HG03432 (cell line): ENCODE measurements at regions not wholly inside any gene's neighbourhood (a gene's known extent, or its start where the extent isn't known, plus 50 kb on each side); places are given as distances from the start of the nearest gene placed in this dataset.

Experiments
- ATAC-seq: cut with Tn5 transposase; IDR thresholded peaks from one replicate; pipeline ENCODE4 v1.9.1; 2021; ENCODE audit warnings: mild to moderate bottlenecking, moderate library complexity; ENCODE audit not compliant: unreplicated experiment

- no peak for ATAC-seq
Observed at GRCh38 chr2:3138621-3139020, 239.0 kb downstream of the EIPR1 start.

GRCh38 chr2:3137651-3138300, 239.8 kb downstream of the EIPR1 start:
- no peak for ATAC-seq

GRCh38 chr2:3135676-3136075, 241.9 kb downstream of the EIPR1 start:
- ATAC-seq = no peak

GRCh38 chr2:3134026-3134571, 243.5 kb downstream of the EIPR1 start:
- no peak for ATAC-seq

GRCh38 chr2:3132966-3133365, 244.7 kb downstream of the EIPR1 start:
- no peak for ATAC-seq

- no peak for ATAC-seq
Observed at GRCh38 chr2:3132466-3132865, 245.2 kb downstream of the EIPR1 start.

GRCh38 chr2:3131636-3132326, 245.8 kb downstream of the EIPR1 start:
- no peak for ATAC-seq

GRCh38 chr2:3130889-3131635, 246.6 kb downstream of the EIPR1 start:
- no peak for ATAC-seq

- ATAC-seq = no peak
Observed at GRCh38 chr2:3130444-3130843, 247.2 kb downstream of the EIPR1 start.

GRCh38 chr2:3129867-3130266, 247.8 kb downstream of the EIPR1 start:
- no peak for ATAC-seq

GRCh38 chr2:3128786-3129185, 248.8 kb downstream of the EIPR1 start:
- no peak for ATAC-seq

GRCh38 chr2:3127710-3128109, 249.9 kb downstream of the EIPR1 start:
- ATAC-seq = no peak

- no peak for ATAC-seq
Observed at GRCh38 chr2:3126911-3127621, 250.6 kb downstream of the EIPR1 start.

GRCh38 chr2:3126171-3126910, 251.3 kb downstream of the EIPR1 start:
- ATAC-seq = no peak

- ATAC-seq = no peak
Observed at GRCh38 chr2:3125761-3126130, 251.9 kb downstream of the EIPR1 start.

- ATAC-seq = no peak
Observed at GRCh38 chr2:3125001-3125760, 252.4 kb downstream of the EIPR1 start.

GRCh38 chr2:3122525-3122924, 255.1 kb downstream of the EIPR1 start:
- ATAC-seq = no peak

- ATAC-seq = no peak
Observed at GRCh38 chr2:3121601-3122000, 256.0 kb downstream of the EIPR1 start.

- ATAC-seq = no peak
Observed at GRCh38 chr2:3117650-3118216, 259.9 kb downstream of the EIPR1 start.
